GM21717 (cell line): ENCODE measurements at regions not wholly inside any gene's neighbourhood (a gene's known extent, or its start where the extent isn't known, plus 50 kb on each side); places are given as distances from the start of the nearest gene placed in this dataset.

Experiments
- ATAC-seq: cut with Tn5 transposase; IDR thresholded peaks from one replicate; pipeline ENCODE4 v1.9.1; 2021; ENCODE audit warnings: mild to moderate bottlenecking, moderate library complexity; ENCODE audit not compliant: unreplicated experiment

DNA sequence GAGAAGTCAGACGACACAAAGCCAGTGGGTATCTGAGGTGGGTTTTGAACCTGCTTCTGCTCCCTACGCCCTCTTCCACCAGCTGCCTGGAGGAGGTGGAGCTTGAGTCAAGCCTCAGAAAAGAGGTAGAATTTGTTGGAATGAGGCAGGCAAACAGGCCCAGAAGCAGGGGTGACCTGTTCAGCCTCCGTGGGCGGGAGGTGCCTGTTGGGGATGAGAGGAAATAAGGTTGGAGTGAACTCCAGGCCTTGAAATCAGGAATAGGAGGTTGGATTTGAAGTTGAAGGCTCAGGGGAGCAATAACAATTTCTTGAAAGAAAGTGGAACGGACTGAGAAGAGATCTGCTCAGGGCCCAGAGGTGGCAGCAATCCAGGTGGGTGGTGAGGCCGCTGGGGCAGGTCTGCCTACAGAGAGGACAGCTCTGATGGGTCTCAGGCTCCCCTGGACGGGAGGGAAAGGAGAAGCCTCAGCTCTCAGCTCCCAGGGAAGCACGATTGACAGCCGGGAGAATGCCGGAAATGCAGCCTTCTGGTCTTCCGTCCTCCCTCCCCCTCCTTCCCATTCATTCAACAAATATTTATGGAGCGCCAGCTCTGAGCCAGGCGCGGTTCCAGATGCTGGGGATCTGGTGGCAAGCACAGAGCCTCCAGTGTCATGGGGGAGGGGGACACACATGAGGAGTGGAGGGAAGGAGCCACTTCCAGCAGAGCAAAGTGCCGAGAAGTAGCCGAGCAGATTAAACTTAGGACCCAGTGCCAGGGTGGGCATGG lies 61.9 kb upstream of the CIBAR2 start:
- ATAC-seq, result no peak

DNA sequence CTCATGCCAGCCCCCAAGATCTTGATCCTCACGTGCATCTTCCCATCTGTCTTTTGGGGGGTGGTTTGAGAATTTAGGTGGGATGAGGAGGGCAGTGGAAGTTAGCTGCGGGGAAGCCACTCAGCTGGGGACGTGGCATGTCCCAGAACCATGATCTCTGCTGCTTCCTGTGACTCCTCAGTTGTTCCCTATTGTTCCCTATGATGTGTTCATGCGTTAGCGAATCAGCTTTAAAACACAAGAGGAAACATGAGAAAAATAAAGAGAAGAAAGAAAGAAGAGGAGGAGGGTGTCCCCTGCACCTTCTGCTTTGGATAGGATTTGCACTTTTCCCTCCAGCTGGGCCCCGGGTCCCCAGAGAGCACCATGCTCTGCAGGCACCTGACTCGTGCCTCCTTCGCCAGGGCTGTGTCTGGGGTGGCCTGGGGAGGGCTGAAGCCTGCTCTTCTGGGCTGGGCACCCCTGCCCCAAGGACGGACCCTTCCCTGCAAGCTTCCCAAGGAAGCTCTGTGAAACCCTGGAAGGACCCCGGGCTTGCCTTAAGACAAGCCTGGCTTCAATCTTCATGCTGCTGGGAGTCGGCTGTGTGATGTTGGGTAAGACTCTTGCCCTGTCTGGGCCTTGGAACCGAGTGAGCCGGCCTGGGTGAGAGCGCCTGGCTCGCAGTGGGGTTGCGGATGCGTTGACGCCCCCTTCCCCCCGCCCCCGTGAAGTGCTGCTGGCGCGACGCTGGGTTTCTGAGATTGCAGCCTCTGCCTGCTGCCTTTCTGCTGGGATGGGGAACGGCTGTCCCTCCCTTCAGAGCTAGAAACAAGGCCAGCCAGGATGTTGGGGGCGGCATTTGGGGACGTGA lies 62.8 kb upstream of the CIBAR2 start:
- no peak for ATAC-seq

DNA sequence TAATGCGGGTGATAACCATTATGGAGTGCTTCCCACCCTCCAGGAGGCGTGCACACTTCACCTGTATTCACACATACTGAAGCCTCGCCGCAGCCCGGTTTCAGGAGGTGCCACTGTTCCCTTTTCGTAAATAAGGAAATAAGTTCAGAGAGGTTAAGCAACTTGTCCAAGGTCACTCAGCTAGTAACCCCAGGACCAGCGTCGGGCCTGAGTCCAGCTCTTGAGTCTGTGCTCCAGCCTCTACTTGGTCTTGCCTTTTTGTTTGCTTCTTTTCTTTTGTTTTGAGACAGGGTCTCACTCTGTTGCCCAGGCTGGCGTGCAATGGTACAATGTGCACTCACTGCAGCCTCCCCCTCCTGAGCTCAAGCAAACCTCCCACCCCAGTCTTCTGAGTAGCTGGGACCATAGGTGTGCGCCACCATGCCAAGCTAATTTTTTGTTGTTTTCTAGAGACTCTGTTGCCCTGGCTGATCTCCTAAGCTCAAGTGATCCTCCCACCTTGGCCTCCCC lies 63.5 kb upstream of the CIBAR2 start:
- no peak for ATAC-seq

DNA sequence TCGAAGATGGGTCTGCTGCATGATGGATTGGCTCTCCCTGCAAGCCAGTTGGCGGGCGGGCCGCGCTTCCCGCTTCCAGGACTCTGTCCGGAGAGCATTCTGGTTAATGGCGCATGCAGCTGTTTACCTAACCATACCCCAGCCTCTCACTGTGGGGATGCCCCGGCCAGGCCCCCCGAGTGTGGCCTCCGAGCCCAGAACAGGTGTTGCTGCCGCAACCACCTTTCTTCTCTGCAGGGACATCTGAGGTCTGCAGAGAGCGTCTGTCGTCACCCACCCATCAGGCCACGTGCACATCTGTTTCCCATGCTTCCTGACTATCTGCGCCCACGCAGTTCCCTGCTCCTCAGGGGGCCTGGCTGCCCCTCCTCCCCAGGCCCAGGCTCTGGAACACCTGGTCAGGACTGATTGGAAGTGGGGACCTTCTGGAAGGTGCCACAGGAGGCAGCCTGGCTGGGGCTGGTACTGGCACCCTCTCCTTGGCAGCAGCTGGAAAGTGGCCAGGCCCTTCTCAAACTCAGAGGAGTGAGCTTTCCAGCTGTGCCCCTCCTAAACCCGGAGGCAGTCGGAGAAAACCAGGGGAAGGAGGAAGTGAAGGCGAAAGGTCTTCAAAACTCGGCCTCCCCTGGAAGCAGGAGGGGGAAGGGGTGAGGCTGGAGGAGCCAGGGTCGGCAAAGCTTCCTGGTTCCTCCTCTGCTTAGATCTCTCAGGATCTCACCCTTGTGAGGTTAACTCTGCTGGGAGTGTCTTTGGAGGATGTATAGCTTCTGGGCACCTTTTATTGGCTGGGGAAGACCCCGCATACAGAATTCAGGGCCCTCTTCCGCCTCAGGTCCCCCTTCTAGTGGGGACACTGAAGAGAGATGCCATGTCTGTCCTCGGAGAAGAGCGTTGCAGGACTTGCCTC lies 64.5 kb upstream of the CIBAR2 start:
- ATAC-seq, result no peak

DNA sequence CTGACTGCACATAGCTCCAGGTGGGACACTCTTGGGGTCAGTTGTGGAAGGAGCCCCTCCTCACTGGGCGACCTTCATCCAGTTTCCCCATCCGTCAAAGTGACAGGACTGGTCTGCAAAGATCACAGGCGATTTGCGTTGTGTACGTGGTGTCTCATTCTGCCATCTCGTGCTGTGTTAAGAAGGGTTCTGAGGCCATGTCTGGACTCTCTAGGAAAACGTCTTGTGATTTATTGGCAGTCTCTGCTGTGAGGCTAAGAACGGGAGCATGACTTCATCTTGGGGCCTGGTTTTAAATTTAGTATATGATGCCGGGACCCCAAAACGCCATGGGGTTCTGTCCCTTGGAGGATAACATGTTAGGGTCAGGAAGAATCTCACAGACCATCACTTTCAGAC lies 65.2 kb upstream of the CIBAR2 start:
- ATAC-seq, result no peak

DNA sequence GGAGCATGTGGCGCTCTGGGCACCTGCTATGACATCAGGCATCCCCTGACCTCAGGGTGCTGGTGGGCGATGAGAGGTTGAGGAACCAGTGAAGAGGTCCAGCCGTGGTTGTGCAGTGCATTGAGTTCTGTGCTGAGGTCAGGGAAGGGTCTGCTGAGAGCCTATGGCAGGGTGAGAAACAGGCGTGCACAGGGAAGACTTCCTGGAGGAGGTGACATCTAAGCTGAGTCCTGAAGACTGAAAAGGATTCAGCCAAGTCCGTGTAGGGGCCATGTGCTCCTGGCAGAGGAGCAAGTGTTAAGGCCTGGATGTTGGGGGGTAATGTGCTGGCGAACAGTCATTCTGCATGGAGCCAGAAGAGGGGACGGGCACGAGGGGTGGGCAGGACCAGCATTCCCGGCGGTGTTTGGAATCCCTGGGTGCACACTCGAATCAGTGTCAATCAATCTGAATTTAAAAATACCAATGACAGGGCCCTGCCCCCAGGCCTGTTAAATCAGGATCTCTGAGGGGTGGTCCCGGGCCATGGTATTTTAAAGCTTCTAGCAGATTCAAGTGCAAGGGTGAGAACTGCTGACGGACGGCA lies 65.8 kb upstream of the CIBAR2 start:
- no peak for ATAC-seq

DNA sequence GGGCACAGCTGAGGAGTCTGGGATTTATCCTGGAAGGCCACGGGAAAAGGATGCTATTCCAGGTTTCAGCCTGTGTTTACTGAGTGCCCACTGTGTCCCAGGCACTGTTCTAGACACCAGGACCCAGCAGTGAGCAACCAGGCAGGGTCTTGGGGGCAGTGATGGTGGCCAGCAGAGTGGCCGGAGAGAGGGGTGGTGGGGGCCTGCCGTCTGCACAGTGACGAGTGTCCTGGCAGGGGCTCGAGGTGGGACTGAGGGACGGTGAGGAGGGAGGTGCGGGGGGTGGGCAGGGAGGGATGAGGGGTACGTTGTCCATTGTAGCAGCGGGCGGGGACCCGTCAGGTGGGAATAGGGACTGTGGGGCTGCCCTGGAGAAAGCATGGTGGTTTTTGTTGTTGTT lies 66.3 kb upstream of the CIBAR2 start:
- no peak for ATAC-seq

DNA sequence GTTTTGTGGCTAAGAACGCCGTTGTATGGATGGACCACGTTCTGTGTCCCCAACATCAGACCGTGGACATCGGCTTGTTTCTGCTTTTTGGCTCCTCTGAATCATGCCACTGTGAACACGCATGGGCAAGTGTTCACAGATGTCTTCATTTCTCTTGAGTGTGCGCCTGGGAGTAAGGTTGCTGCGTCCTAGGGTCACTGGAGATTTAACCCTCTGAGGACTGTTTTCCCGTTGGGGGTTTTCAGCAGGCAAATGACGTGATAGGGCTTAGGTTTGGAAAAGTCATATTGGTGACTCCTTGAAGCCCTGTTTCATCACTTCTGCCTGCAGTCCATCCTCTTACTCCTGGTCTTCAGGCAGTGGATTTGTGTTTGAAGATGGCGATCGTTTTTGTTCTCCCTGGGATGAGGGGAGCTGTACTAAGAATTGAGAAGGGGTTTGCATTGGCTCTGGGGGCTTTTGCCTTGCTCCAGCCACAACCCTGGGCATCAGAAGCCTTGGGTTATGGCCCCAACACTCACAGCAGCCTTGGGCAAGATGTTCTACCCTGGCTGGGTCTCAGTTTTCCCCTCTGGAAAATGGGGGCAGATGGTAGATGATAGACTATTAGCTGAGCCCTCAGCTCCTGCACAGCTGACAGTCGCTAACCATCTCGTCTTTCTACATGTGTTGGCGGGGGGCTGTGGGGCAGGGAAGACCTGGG lies 67.2 kb upstream of the CIBAR2 start:
- no peak for ATAC-seq

DNA sequence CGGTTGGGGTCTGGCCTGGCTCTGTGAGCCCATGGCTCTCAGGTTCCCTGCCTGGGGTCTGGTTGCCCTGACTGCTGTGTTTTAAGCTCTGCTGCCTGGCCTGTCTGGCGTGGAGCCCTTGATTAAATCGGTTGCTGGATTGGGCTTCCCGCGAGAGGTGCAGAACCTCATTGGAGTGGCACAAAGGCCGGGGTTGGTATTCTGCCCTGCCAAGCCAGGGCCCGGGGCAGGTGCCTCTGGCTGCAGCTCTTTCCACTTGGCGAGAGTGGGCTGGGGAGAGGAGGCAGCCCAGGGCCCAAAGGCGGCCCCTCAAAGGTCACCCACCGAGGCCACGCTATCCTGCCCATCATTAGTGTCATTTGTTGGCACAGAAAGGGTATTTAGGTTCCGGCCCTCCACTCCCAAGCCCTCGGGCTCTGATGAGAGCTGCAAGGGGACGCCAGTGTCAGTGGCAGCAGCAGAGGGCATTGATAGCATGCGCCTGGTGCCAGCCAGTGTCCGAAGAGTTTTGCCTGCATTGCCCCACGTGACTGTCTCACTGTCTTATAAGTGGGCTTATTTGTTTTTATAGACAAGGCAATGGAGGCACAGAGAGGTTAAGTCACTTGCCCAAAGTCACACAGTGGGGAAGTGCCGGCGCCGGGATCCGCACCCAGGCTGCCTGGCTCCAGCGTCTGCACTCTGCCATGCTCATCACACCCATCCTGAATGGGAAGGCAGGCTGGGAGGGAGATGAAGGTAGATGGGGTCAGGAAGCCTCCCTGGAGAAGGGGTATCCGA lies 68.0 kb upstream of the CIBAR2 start:
- no peak for ATAC-seq

DNA sequence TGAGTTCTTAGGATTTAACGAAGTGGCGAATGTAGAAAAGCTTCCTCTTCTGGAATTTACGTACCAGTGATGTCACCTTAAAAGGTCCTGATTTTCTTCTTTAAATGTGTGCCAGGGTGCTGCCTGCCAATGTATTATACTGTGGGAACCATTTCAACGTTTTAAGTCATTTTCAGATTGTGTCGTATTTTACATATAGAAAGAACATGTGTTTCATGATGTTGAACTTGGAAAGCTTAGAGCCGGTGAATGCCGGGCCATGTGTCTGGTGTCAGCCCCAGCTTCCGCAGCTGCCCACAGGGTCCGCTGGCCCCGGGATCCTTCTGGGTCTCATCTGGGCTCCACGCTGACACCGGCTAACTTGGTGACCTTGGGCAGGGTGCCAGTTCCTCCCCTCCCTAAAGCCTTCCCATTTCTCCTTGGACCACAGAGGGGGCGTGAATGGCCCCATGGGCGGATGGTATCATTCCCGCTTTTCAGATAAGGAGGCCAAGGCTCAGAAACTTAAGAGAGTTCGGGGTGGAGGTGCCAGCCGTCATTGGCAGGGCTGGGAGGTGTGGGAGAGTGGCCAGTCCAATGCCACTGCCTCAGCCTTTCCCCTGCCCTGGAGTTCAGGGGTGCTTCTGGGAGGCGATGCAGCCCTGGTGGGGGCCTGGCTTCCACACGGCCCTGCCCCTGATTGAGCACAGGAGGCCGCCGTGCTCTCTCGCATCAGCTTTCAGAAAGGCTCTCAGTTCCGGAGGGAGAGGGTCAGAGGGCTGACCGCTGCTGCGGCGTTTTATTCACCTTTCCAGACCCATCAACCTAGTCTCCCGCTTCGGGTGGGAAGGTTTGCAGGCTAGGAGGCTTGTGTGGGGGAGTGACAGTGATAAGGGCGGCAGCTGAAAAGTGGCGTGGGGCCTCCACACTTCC lies 68.8 kb upstream of the CIBAR2 start:
- no peak for ATAC-seq

DNA sequence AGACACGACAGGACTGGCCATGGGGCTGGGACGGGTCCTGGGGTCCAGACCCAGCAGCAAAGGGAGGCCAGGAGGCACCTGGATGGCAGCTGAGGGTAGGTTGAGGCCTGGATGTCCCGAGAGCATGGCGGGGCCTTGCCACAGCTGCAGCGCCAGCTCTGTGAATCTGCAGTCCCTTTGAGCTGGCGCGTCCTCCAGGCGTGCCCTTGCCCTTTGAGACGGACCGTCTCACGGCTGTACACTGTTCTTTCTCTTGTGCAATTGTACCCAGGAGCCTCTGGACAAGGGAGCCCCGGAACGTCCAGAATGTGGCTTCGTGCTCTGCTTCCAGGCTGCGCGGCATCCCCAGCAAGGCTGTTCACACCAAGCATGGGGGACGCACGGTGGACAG lies 69.5 kb upstream of the CIBAR2 start:
- no peak for ATAC-seq

DNA sequence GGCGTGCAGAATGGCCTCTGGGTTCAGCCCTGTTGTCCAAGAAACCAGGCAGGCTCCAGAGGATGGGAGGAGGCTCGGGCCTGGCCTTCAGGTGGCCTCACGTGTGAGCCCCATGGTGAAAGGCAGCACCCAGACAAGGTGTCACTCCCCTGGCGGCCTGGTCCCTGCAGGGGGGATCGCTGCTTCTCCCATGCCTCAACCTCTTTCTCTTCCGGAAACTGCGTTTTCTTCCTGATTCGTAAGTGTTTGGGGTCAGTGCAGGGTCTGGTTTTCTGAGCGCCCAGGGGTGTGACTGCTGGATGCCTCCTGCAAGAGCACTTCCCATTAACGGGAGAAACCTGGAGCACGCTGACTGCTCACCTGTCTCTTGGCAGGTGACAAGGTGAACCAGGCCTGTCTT lies 70.0 kb upstream of the CIBAR2 start:
- ATAC-seq, result no peak

DNA sequence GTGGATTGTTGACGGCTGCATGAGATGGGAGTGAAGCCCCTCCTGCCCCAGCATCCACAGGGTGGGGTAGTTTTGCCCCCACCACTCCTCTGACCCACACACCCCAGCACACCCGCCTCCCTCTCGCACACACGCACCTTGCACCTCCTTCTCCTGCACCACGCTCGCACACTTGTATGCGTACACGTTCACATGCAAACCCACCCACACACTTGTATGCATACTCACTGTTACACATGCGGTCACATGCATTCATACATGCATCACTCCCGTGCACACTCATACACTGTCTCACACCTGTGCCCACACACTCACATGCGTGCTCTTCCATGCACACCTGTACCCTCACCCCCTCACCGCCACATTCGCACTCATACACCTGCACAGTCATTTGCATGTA lies 70.5 kb upstream of the CIBAR2 start:
- no peak for ATAC-seq

DNA sequence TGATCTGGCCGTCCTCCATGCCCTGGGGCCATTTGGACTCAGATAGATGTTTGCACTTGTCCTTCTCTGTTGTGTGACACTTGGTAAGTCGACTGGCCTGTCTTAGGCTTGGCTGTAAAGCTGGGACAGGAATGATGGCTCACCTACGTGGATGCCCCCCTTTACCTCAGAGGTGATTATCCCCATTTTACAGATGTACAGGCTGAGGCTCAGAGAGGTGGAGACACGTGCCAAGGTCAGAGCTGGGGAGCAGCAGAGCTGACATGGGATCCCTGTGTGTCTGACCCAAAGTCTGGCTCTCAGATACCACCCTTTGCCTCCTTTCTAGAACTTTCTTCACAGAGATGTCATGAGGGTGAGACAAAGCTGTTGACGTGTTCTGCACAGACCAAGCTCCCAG lies 71.3 kb upstream of the CIBAR2 start:
- ATAC-seq, result no peak

DNA sequence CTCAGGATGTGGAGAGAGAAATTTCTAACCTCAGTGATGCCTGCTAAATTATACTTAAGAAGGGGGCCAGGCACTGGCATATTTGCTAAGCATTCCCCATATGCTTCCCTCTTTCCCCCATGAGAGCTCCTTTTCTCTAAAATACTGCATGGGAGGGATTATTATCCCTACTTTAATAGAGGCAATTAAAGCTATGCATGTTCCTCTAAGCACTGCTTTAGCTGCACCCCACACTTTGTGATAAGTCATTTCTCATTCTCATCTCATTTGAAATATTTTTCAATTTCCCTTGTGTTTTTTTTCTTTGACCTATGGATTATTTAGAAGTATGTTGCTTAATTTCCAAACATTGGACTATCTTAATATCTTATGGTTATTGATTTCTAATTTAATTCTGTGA lies 72.1 kb upstream of the CIBAR2 start:
- no peak for ATAC-seq

DNA sequence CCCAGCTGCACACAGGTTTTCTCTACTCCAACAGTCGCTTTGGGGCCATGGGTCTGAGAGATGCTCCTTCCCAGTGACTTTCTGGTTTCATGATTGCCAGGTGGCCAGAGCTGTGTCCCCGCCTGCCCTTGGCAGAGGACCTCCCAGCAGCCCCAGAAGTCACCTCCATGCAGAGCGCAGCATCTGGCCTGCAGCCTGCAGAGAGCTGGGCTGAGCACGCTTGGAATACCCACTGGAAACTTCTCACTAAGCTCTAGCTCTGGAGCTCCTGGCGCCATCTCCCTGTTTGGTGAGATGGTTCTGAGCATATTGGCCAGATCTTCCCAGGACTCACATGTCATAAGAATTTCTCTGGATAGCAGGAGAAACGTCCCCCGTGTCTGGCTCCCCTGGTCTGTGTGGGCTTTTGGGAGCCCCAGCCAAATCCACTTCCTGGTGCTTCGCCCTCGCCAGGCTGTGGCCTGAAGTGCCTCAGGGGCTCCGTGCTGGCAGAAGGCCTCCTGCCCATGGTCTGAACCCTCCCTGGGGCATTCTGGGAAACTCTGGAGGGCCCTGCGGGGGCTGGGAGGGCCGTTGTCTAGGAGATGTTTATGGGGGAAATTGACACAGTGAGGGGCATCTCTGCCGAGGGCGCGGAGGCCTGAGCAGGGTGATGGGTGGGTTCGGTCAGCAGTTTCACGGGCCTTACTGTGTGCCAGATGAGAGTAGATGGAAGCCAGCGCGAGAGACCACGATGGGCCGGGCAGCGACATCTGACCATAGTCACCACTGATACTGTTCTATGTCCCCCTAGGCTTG lies 73.2 kb upstream of the CIBAR2 start:
- no peak for ATAC-seq

DNA sequence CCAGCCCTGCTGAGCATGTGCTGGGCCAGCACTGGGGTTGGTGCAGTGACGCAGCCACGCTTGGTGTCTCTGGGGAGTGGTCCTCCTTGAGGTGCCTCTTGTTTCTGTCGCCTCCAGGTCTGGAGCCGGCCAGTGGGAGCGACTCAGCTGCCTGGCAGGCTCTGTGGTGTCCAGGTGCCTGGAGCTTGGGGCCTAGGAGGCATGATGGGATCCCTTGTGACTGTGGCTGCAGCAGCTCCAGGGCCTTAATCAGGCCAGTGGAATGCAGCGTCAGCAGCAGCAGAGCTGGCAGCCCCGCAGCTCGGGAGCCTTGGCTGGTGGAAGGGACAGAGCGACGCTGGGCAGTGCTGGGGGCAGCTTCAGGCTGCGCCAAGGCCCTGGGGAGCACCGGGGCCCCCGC lies 74.7 kb upstream of the CIBAR2 start:
- no peak for ATAC-seq

DNA sequence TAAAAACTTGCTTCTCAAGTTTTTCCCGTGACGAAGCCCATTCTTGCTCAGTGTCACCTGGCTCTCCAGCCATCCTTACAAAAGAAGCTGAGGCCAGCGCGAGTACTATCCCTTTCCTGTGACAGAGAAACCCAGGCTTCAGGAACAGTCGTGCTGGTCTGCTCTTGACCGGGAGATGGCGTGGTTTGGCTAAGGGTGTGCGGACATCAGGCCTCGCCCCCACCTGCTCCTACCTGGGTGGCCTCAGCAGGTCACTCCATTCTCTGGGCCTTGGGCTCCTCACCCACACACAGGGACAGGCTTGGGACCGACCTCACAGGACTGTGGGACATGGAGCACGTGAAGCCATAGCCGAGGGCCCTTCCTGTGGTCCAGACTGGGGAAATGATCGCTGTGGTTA lies 75.2 kb upstream of the CIBAR2 start:
- ATAC-seq, result no peak
